ENCODE measurements at regions not wholly inside any gene's neighbourhood (a gene's known extent, or its start where the extent isn't known, plus 50 kb on each side); places are given as distances from the start of the nearest gene placed in this dataset.
"Not testable (repeated sequence)": the region's sequence is repeated elsewhere in the genome, so short reads cannot be mapped to it uniquely, and the experiment has no call there.

- no peak for DNase-seq
Observed at GRCh38 chr14:97994020-97994531, 1196.9 kb downstream of the VRK1 start.

GRCh38 chr14:97995038-97995437 is 1197.9 kb downstream of the VRK1 start:
- no peak for DNase-seq

GRCh38 chr14:97995531-97995930 is 1198.3 kb downstream of the VRK1 start:
- DNase-seq: no peak

GRCh38 chr14:98006008-98006407 is 1208.8 kb downstream of the VRK1 start:
- DNase-seq: no peak

GRCh38 chr14:98008381-98009113 is 1211.4 kb downstream of the VRK1 start:
- no peak for DNase-seq

- DNase-seq: not testable (repeated sequence)
Observed at GRCh38 chr14:98009177-98009576, 1212.0 kb downstream of the VRK1 start.

GRCh38 chr14:98010784-98011183 is 1213.6 kb downstream of the VRK1 start:
- no peak for DNase-seq

- DNase-seq: no peak
Observed at GRCh38 chr14:98014851-98015615, 1217.9 kb downstream of the VRK1 start.

GRCh38 chr14:98015921-98016320 is 1218.7 kb downstream of the VRK1 start:
- no peak for DNase-seq

- no peak for DNase-seq
Observed at GRCh38 chr14:98018628-98019027, 1221.4 kb downstream of the VRK1 start.

- peak; percentile 83 for DNase-seq
Observed at GRCh38 chr14:98022541-98023520, 1225.6 kb downstream of the VRK1 start.

- DNase-seq: no peak
Observed at GRCh38 chr14:98028162-98028561, 1231.0 kb downstream of the VRK1 start.

- no peak for DNase-seq
Observed at GRCh38 chr14:98035396-98035795, 1236.6 kb downstream of the BCL11B start.

GRCh38 chr14:98037831-98038230 is 1234.2 kb downstream of the BCL11B start:
- no peak for DNase-seq

- DNase-seq: no peak
Observed at GRCh38 chr14:98056946-98057345, 1215.1 kb downstream of the BCL11B start.

- DNase-seq: no peak
Observed at GRCh38 chr14:98059106-98059505, 1212.9 kb downstream of the BCL11B start.

GRCh38 chr14:98062083-98062482 is 1209.9 kb downstream of the BCL11B start:
- DNase-seq: no peak

GRCh38 chr14:98069712-98070171 is 1202.3 kb downstream of the BCL11B start:
- DNase-seq: no peak

GRCh38 chr14:98070536-98070935 is 1201.5 kb downstream of the BCL11B start:
- no peak for DNase-seq

GRCh38 chr14:98074111-98074510 is 1197.9 kb downstream of the BCL11B start:
- DNase-seq: no peak

GRCh38 chr14:98077176-98077575 is 1194.8 kb downstream of the BCL11B start:
- DNase-seq: peak; percentile 64 to 76

- no peak for DNase-seq
Observed at GRCh38 chr14:98082833-98083232, 1189.2 kb downstream of the BCL11B start.

- DNase-seq: no peak
Observed at GRCh38 chr14:98085751-98086150, 1186.2 kb downstream of the BCL11B start.
